HG03139 (cell line): ENCODE measurements at regions not wholly inside any gene's neighbourhood (a gene's known extent, or its start where the extent isn't known, plus 50 kb on each side); places are given as distances from the start of the nearest gene placed in this dataset.

Experiments used
- ATAC-seq: cut with Tn5 transposase; IDR thresholded peaks from one replicate; pipeline ENCODE4 v1.9.1; 2021; ENCODE audit not compliant: unreplicated experiment

GRCh38 chr2:176669398-176670174, 400.3 kb downstream of the MTX2 start:
- no peak for ATAC-seq

- ATAC-seq: no peak
Measured at GRCh38 chr2:176675271-176675949, 406.2 kb downstream of the MTX2 start.

- no peak for ATAC-seq
Measured at GRCh38 chr2:176677746-176678265, 408.6 kb downstream of the MTX2 start.

GRCh38 chr2:176678571-176678970, 409.3 kb downstream of the MTX2 start:
- no peak for ATAC-seq

DNA sequence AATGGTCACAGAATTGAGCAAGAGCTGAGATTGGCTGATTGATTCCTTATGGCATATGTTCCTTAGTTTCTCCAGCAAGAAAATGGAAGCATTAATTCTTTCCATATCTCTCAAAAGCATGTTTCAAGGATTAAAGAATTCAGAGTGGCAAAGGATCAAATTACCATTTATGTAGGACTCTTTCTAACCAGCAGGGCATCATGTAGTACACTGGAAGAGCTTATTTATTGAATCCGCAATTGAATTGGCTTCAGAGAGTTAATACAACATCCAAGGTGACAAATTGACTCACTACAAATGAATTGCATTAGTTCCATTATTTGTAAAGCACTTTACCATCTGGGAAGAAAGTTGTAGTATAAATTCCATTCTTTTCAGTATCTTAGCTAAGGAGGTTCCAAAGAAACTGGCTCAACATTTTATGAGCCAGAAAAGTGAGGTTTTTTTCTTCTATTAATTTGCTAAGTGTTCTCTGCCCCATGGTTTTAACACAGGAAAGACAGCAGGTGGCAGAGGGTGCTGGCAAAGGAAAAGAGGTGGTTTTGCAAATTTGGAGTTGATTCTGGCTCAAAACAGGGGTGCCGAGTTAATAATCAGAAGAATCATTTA, 409.9 kb downstream of the MTX2 start:
- no peak for ATAC-seq

DNA sequence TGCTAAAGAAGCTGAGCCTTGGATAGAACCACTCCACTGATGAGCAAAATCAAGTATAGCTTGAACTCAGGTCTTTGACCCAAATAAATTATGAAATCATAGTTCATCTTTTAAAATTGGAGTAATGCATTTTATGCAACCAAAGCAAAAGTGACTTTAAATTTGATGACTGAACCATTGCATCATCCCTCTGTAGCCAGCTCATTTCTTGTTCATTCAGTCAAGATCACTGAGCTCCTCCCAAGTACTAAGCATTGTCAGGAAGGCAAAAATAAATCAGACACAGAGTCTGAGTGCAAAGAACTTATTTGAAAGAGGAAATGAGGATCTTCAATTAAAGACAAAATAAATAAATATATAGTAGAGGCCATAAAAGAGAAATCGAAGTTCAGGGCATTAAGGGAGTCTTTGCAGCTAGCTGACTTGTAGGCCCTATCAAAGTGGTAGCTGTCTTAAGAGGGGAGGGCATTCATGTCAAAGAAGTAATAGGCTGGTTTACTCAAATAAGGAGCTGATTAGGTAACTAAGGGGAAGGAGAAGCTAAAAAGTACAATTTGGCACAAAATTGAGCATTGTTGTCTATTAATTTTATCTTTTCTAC, 411.8 kb downstream of the MTX2 start:
- no peak for ATAC-seq

GRCh38 chr2:176681584-176682115, 412.4 kb downstream of the MTX2 start:
- ATAC-seq: no peak

- ATAC-seq: no peak
Measured at GRCh38 chr2:176682278-176682677, 413.0 kb downstream of the MTX2 start.

- no peak for ATAC-seq
Measured at GRCh38 chr2:176683618-176684111, 414.4 kb downstream of the MTX2 start.

- ATAC-seq: no peak
Measured at GRCh38 chr2:176685908-176686307, 416.7 kb downstream of the MTX2 start.

DNA sequence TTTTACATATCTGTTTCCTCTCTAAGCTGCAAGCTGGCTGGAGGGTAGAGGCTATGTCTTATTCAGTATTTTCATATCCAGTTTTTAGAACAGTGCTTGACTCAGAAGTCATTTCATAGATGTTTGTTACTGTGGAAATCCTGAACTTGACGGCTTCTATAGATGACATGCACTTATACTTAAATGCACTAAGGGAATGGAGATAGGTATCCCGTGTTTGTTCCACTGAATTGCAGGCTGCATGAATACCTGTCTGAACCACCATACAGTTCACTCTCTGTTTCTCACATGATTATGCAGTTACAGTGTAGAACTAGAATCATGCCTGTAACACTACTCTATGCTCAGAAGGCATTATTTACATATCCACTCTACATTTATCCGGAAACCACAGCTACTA, 417.1 kb downstream of the MTX2 start:
- ATAC-seq: no peak

- ATAC-seq: no peak
Measured at GRCh38 chr2:176687342-176687741, 418.1 kb downstream of the MTX2 start.

GRCh38 chr2:176687944-176688343, 418.7 kb downstream of the MTX2 start:
- ATAC-seq: no peak

GRCh38 chr2:176689711-176690110, 420.5 kb downstream of the MTX2 start:
- no peak for ATAC-seq

DNA sequence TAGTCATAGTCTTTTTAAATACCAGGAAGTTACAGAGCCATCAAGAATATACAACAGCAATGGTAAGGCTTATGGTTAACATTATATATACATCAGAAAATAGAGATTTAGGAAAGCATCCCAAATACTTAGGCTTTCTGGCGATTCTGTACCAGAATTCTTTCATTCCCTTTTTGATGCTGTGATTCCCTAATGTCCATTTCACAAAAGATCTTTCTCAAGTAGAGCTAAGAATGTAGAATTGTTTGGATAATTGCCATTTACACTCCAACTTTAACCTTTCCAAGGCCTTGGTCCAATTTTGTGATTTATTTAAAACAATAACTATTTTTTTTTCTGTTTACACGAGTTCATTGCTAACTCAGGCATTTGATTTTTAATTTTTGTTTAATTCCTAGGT, 422.2 kb downstream of the MTX2 start:
- no peak for ATAC-seq

- ATAC-seq: no peak
Measured at GRCh38 chr2:176692533-176692932, 423.3 kb downstream of the MTX2 start.

DNA sequence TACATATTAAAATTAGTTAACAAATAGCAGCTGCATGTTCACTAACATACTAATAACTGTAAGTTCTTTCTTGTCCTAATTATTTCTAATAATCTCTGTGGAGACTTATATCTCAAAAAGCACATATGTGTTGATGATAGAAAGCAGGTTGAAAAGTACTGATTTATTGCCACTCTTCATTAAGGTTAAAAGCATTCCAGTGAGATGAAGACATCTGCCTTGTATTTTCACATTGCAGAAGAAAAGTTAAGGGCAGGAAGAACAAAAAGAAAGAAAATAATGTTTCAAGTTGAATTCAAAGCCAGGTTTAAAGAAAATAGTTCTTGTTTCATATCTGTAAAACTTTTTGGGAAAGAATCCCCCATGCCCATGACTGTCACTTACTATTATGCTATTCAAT, 429.9 kb downstream of the MTX2 start:
- ATAC-seq: no peak

- ATAC-seq: no peak
Measured at GRCh38 chr2:176699644-176700043, 430.4 kb downstream of the MTX2 start.

DNA sequence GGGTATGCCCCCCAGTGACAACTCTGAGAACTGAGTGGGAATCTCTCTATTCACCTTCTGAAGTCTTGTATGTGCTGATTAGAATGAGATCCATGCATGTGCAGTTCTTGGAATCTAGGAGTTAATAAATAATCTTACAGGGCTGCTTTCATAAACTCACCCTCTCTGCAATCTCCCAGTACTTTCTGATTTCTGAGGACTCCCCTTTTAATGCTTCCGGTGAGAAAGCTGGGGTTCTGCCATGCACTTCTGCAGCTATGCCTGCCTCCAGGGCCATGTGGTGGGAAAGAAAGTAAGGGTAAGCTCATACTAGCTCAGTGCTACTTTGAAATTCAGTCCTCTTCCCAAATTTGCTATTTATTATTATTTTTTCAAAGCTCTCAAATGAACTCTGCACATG, 432.9 kb downstream of the MTX2 start:
- ATAC-seq: no peak

DNA sequence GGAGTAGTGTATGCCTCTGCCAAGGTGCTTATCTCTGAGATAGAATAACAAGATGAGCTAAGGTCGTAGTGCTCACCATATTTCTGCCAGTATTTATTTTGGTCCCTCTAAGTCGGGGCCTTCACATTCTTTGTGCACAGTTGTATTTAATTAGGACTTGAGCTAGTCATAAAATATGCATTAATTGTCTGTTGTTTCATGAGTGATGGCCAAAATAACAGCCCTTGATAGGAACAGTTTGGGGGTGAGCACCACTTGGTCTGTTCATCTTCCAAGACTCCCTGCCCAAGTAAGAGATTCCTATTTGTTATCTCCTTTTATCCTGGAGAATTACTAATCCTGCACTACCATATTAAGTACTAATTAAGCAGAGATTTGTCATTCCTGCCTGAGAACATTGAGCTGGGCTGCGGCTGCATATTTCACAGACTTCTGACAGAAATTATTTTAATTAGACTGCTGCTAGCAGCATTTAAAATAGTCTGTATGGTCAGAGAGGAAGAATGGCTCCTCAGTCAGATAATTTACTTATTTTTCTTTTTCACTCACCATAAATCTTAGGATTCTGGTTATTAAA, 435.1 kb downstream of the MTX2 start:
- ATAC-seq: no peak
